Activated gamma-delta T cell treated with anti-CD3 and anti-CD28 coated beads, Interleukin-2, amount 50 U/mL, for 16 hours (primary cell): ENCODE measurements at regions not wholly inside any gene's neighbourhood (a gene's known extent, or its start where the extent isn't known, plus 50 kb on each side); places are given as distances from the start of the nearest gene placed in this dataset.

Experiments
- DNase-seq: peaks from one replicate; pipeline ENCODE4 v3.0.0-alpha.2; 2020; ENCODE audit warnings: low read depth

DNA sequence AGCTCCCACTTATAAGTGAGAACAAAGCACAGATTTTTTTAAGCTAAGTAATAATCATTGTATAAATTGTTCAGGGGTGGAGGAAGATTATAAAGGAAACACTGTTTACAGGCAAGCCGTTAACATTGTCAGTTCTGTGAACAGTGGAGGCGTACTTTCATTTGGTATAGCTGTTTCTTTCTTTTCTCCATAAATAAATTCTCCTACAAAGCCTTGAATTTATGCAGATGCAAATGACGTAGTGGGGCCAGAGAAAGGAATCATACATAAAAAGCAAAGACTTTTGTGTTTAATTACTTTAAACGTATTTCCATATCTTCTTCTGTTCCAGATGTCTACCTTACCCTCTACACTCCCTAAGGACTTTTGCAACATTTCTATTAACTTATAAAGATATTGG lies 914.9 kb downstream of the ZPLD1 start:
- DNase-seq = no peak

DNA sequence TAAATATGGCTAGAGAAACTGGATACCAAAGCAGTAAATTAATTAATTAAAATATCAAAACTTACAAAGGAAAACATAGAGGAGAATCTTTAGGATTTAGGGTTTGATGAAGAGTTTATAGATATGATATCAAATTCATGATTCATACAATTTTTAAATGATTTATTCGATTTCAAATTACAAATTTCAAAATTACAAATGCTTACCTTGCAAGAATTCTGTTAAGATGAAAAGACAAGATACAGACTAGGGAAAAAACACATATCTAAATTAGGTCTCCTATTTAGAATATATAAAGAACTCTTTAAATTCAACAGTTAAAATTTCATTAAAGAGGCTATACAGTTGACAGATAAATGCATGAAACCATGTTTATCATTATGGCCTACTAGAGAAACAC lies 930.7 kb downstream of the ZPLD1 start:
- no peak for DNase-seq

DNA sequence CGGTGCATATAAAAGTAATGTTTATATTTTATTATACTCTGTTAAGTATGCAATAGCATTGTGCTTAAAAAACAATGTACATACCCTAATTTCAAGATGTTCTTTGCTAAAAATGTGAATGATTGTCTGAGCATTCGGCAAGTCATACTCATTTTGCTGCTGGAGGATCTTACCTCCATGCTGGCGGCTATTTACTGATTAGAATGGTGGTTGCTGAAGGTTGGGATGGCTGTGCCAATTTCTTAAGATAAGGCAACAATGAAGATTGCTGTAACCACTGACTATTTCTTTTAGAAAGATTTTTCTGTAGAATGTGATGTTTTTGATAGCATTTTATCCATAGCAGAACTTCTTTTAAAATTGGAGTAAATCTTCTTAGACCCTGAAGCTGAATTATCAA lies 932.7 kb downstream of the ZPLD1 start:
- no peak for DNase-seq

DNA sequence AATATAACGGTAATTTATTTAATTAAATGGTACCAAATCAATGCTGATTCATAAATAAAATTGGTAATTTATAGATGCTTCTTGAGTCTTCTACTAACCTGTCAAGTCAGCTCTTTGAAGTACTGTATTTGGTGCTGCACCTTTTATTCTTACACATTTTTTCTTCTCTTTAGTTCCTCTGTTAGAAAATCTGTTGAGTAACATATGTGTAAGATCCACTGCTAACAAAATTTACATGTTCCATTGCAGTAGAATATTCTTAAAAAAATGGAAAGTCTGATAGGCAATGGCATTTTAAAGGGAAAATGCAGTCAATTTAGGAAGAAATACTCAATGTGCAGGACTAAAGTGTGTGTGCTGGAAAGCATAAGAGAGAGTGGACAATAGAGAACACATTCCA lies 936.6 kb downstream of the ZPLD1 start:
- no peak for DNase-seq

DNA sequence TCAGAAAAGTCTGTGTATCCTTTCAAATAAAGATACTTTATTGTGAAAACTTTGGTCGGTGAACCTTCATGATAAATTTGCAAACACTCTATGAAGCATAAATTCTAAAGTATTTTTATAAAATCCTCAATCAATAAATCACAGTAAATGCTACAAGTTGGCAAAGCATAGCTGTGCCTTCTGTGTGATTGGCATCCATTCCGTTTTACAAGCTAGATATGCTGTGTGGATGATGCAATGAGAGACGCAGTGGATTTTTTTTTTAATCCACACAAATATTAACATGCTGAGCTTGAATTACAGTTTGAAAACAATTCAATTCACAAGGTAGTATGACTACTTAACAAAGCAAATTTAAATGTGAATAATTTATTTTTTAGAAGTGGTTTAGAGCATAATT lies 937.2 kb downstream of the ZPLD1 start:
- no peak for DNase-seq

DNA sequence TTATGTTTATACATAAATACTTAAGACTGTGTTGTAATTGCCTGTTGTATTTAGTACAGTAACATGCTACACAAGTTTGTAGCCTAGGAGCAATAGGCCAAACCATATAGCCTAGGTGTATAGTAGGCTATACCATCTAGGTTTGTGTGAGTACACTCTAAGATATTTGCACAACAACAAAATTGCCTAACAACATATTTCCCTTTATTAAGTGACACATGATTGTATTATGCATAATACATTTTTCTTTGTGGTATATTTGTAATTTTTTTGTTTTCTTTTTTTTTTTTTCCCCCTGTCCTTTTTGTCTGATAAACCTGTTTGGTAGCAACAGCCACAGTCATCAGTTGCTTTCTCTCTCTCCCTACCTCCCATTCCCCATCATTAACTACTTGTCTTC lies 945.6 kb downstream of the ZPLD1 start:
- no peak for DNase-seq

DNA sequence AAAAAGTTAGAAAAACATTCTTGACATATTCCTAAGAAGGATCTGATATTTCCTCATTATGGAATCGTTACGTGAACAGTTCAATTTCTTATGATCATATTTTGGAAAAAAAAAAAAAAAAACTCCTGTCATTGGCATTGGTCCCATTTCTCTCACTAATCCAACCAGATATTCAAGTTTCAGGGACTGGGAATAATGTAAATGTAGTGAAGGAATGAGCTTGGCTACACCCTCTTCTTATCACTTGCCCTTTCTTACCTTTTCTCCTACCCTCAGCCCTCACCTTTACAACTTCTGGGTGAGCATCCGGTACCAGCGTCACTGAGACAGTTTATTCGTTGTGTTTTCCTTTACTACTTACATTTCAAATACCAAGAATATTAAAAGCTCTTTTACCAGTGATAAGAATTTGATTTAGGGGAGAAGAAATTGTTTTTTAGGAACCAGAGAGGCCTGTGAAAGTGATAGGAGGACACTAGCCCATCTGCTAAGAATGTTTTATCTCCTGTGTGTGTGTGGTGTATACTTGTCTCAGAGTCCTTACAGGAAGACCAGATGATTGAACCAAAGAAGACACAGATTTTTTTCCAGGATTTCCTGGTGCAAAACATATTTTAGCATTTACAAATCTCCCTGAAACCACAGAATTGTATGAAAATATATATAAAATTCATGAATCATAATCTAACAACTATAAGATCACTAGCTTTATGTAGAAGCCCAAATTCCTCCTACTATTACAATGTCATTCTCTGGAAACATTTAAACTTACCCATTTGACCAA lies 946.7 kb downstream of the ZPLD1 start:
- DNase-seq = no peak

DNA sequence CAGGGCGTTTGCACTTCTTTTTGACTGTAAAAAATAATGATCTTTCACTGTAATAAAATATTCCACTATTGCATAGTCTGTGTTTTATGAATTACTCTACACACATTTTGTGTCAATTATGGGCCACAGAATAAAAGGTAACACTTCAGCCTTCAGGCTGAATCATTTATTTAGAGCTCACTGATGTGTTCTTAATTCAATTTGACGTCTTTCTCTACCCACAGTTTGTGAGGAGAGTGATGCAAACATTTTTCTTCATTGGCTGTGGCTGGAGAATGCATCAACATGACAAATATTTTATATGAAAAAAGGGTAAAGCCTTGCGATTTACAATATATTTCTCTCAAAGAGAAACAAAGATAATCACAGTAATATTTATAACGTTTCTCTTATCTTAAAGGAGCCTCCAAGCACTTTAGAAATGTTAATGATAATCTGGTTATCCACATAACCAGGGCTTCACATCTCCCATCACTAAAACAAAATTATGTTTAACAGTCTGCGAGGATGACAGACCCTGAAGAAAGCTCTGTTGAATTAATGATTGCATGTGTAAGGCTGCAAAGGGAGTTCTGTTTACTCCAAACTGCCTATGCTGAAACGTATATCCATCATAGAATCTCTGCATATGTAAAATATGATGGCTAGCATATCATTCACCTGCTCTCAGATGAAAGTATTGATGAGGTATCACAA lies 951.3 kb downstream of the ZPLD1 start:
- DNase-seq = no peak

DNA sequence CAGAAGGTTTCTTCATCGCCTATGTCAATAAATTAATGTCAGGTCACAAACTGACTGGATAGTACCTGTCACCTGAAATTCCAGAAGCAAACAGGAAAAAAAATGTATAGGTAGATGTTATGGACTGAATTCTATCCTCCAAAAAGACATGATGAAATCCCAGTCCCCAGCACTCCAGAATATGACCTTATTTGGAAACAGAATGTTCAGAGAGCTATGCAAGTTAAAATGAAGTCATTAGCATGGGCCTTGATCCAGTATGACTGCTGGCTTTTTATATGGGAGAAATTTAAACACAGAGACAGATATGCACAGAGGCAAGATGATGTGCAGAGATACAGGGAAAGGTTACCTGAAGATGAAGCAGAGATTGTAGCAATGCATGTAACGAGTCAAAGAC lies 953.4 kb downstream of the ZPLD1 start:
- DNase-seq = no peak

DNA sequence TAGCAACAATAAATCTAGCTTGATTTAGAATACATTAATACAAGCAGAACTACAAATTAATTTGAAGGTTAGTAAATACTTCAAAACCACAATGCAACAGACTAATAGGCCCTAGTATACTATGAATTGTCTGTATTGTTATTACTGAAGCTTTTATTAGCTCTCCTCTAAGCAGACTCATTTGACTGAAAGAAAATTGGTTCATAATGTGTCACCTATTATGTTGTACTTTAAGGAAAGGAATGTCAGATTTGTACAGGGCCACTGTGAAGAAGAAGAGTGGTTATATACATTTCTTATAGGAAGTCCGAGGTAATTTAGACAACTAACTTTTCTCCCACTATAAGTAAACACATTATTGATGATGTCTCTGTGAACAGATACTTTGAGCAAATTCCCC lies 954.5 kb downstream of the ZPLD1 start:
- DNase-seq = no peak

DNA sequence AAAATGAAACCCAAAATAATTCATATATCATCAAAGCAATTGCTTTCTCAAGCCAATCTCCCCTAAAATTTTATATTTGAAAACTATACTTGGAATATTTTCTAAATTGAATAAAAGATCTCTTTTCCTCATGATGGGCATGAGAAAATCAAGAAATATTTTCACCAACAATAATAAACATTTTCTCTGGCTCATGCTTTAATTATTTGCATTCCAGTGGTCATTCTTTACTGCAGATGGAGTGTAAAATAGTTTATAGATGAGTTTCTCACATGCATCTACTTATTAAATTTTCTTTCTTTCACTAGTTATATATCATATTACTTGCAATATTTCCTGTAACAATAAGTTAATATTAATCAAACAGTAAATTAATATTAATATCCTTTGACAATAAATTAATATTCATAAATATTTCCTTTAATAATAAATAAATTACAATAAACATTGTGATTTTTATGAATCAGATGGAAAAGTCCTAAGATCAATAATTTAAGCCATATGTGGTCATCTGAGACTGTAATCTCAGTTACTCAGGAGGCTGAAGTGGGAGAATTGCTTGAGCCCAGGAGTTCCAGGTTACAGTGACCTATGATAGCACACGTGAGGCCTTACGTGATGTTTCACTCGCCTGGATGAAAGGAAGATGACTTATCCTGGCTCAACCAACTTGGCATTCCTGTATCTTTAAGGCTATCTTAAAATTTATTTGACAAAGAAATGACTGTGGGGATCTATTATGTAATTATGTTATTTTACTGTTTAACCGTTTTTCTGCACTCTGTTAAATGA lies 958.8 kb downstream of the ZPLD1 start:
- no peak for DNase-seq

DNA sequence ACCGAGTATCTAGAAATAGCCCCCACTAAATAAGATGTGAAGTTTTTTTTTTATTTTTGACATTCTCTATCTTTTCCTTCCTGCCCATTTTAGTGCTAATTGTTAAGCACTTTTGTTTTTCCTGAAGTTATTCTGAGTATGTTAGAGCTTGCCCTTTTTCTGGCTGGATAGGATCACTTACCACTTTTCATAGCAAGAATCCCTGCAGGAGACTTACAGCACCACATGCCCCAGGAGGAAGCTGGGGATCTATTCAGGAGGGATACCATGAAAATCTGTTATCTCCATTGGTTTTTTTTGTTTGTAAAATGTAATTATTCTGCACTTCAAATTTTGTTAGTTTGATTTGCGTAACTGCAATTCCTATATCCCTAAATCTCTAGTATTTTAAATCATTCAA lies 968.4 kb downstream of the ZPLD1 start:
- no peak for DNase-seq

DNA sequence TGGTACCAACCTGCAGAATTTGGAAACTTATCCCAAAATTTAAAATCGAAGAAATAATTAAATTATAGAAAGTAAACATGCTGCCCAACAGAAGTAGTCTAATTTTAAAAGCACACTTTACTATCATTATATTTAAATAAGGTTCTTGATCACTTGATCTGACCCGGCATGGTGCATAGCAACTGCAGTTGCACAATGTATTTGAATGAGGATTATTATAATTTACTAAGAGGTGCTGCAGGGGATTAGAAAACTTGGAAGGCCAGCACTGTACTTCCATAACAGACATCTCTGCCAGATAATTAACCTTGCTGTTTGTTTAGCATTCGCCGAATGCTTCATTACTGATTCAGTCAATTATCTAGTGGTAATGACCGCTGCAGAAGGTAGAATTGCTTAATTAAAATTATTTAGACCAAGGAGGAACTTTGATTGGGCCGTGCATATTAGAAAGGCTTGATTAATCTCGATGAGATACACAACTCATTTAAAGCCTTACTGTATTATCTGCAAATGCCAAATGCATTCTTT lies 971.6 kb downstream of the ZPLD1 start:
- DNase-seq = no peak

DNA sequence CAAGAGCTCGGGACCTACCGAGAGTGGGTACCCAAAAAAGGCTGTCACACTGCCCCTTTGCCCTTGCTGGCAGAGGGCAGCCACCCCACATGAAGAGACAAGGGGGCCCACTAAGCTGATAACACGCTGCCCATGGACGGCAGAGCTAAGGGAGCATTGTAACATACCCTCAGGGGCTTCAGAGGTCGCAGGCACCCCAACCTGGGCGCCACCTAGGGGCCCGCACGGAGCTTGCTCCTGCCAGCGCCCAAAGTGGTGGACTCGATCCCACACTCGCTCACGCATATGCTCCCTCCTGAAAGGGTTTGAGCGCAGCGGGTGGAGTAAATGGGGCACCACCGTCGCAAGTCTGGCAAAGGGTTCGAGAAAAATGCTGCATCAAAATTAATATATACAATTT lies 975.4 kb downstream of the ZPLD1 start:
- no peak for DNase-seq

DNA sequence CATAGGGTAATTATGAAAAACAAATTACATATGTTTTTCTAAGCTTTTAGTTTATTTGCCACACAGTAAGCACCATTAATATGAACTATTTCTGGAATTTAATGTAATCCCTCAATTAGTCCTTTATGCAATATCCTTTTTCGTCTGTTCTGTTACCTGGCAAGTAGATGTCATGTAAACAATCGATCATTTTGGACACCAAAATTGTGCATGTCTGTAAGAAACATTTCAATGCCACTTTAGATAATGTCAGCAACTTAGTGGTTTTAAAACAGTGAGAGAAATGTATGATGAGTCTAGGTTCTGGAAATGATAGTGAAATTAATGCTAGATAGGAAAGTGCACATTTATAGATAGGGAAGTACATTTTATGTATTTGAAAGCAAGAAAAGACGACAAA lies 986.6 kb downstream of the ZPLD1 start:
- no peak for DNase-seq

DNA sequence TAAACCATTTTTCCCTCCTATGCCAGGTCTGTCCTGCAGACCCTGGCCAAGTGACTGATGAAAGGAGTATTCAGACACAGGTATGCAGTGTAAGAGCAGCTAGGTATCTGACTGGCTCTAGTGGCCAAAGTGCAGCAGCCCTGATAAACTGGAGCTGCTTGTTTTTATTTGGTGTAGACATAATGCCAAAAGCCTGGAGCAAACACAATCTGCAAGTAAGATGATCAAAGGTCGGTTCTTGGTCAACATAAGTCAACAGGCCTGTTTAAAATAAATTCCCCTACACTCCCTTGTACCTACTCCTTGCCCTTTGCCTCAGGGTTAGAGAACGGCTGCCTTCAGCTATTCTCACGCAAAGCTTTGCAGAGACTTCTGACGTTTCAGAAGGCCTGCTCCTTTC lies 1003.1 kb downstream of the ZPLD1 start:
- no peak for DNase-seq

DNA sequence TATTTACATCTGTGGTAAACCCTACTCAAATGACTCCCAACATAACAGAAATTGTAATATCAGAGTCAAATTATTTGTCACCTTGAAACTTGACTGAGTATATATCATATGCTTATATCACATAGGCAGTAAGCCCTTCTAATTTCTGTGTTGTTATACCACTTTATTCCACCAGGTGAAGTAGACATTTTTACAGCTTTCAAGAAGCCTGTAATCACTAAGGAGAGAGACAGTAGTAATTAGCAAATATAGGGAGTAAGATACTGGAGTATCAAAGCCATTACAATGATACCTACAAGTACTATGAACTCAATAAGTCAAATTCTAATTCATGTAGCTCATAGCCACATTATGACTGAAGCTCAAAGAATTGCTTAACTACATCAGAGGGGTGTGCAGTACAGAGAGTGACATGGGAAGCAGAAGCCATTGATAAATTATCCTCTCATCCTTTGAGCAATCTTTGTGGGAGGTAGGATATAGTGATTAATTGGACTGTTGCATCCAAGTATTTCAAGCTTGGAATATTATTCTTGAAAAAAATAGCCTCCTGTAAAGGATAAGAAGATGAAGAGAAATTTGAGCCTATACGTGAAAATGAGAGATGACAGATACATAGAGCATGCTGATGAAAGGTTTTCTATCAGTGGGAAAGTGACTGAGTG lies 1005.9 kb downstream of the ZPLD1 start:
- no peak for DNase-seq

DNA sequence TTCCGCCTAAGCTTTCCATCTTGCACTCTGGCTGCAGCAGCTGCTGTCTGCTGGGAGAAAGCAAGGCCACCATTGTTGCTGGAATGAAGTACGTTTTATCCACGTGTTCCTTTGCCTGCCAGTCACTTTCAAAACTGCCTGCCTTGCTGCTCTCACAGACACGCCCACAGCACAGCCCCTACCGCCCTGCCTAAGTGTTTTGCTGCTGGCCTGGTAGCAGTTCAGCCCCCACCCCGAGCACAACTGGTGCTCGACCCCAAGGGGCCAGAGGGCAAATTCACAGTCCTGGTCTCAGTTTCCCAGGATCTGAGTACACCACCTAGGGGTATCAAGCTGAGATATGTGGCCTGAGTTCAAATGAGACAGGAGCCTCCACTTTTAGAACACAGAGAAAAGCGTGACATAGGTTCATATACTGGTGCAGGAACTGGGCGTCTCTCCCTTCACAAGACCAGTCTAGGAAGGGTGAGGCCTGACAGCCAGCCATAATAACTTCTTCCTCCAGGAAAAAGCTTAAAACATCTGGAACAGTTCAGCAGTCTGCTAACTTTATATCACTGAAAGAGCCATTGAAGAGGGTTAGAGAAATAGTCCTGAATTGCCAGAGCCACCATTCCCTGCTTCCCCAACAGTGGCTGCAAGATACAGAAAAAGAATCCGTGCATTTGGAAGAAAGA lies 1012.3 kb downstream of the ZPLD1 start:
- DNase-seq = no peak

DNA sequence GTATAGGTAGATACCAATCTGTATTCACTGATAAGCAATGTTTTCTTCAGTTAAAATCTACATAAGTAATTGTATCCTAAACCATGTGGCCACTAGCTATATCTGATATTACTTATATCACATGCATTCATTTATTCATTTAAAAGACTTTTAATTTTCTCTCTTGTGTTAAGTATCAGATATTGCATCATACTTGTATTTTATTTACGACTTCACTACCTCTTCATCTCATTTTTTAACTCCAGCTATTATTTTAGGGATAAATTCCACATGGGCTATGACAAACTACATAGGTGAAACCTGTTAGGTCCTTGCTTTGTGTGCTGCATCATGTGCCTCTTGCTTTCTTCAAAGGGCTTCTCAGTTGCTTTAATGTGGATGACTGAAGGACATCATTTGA lies 1018.3 kb downstream of the ZPLD1 start:
- no peak for DNase-seq

DNA sequence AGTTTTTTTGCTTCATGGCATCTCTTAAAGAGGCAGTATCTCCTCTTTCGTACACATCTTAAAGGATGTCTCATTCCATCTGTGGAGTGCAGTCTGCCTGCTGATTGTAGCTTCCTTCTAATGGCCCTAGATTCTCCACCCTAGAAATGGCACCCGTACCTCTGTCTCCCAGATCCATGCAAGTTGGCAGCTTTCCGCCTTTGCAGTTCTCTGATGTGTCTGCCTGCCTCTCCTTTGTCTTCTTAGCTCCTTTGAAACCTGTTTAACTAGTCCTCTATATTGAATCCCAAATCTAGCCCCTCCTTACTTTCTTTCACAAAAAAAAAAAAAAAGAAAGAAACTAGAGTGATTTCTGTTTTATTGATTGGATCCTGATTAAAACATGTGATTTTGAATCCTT lies 1025.0 kb downstream of the ZPLD1 start:
- DNase-seq = no peak

DNA sequence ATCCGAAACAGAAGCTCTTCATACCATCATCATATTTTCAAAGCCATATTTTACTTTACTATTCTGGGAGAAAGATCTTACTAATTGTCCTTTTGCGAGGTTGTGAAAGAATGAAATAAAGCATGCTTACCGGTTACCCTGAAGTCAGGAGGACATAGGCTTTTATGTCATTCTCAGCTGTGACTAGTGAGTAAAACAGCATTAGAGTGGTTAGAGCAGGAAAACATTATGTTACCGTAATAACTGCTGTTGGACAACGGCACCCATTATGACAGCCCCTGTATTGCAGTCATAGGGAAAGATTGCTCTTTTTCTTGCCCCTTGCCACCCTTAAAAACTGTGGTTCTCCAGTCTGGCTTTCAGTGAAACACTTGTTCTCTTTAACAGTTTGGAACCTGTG lies 1035.7 kb downstream of the ZPLD1 start:
- DNase-seq = no peak

DNA sequence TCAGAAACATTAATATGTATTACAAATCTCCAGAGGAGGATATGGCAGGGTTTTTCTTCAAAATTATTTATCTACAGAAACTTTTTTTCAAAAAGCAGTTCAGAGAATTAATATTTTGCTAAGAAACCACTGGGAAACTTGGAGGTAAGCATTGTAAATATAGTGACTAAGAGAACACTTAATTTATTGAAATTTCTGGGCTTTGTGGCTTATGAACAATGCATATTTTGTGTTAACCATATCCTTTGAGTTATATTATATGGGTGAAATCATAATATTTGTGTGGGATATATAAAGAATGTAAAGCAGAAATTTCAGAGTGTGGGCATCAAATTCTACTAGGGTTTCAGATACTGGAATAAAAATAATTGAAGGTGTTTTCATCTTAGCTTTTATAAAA lies 1059.2 kb downstream of the ZPLD1 start:
- DNase-seq = no peak
